ENCODE measurements at regions not wholly inside any gene's neighbourhood (a gene's known extent, or its start where the extent isn't known, plus 50 kb on each side); places are given as distances from the start of the nearest gene placed in this dataset.

- Mint-ChIP-seq H3K4me1 (no peaks in the 10 kb centered on the region), H3K27me3 (ENCODE audit: low read depth) (peaks cover 12% of the 10 kb centered on the region), H3K36me3 (ENCODE audit: low read depth) (no peaks in the 10 kb centered on the region), H3K9me3 (no peaks in the 10 kb centered on the region), H3K27ac (ENCODE audit: unreplicated experiment) (no peak overlapping the region), H3K4me3 (no peak overlapping the region)
- TF ChIP-seq CTCF (conservative IDR thresholded peaks at IDR 0.05): no peak
- DNase-seq (ENCODE audit: low read depth, low spot score): no peak
Observed at GRCh38 chr5:136528481-136529030, 163.2 kb upstream of the TRPC7 start.

GRCh38 chr5:136527311-136527710 lies 162.0 kb upstream of the TRPC7 start:
- H3K36me3 Mint-ChIP-seq (ENCODE audit: low read depth): no peaks in the 10 kb centered on the region

GRCh38 chr5:136526791-136527190 lies 161.4 kb upstream of the TRPC7 start:
- no peaks in the 10 kb centered on the region for H3K4me1 Mint-ChIP-seq
- no peak overlapping the region for H3K27ac Mint-ChIP-seq (ENCODE audit: unreplicated experiment)
- no peaks in the 10 kb centered on the region for H3K36me3 Mint-ChIP-seq (ENCODE audit: low read depth)
- H3K27me3 Mint-ChIP-seq (ENCODE audit: low read depth): peaks cover 12% of the 10 kb centered on the region
- H3K9me3 Mint-ChIP-seq: no peaks in the 10 kb centered on the region
- no peak for DNase-seq (ENCODE audit: low read depth, low spot score)
- no peak for TF ChIP-seq CTCF (conservative IDR thresholded peaks at IDR 0.05)
- H3K4me3 Mint-ChIP-seq: no peak overlapping the region

More at GRCh38 chr5:136527311-136527710, 162.0 kb upstream of the TRPC7 start:
- H3K9me3 Mint-ChIP-seq: no peaks in the 10 kb centered on the region
- no peak overlapping the region for H3K27ac Mint-ChIP-seq (ENCODE audit: unreplicated experiment)
- no peak for TF ChIP-seq CTCF (conservative IDR thresholded peaks at IDR 0.05)
- H3K4me3 Mint-ChIP-seq: no peak overlapping the region
- peaks cover 12% of the 10 kb centered on the region for H3K27me3 Mint-ChIP-seq (ENCODE audit: low read depth)
- DNase-seq (ENCODE audit: low read depth, low spot score): no peak
- no peaks in the 10 kb centered on the region for H3K4me1 Mint-ChIP-seq

GRCh38 chr5:136526021-136526420 lies 160.7 kb upstream of the TRPC7 start:
- no peak for DNase-seq (ENCODE audit: low read depth, low spot score)
- Mint-ChIP-seq H3K4me3 (no peak overlapping the region), H3K9me3 (no peaks in the 10 kb centered on the region), H3K4me1 (no peaks in the 10 kb centered on the region), H3K27me3 (ENCODE audit: low read depth) (peaks cover 12% of the 10 kb centered on the region), H3K36me3 (ENCODE audit: low read depth) (no peaks in the 10 kb centered on the region), H3K27ac (ENCODE audit: unreplicated experiment) (no peak overlapping the region)
- no peak for TF ChIP-seq CTCF (conservative IDR thresholded peaks at IDR 0.05)

- Mint-ChIP-seq H3K4me1 (no peaks in the 10 kb centered on the region), H3K36me3 (ENCODE audit: low read depth) (no peaks in the 10 kb centered on the region), H3K27me3 (ENCODE audit: low read depth) (peaks cover 12% of the 10 kb centered on the region), H3K27ac (ENCODE audit: unreplicated experiment) (no peak overlapping the region), H3K9me3 (no peaks in the 10 kb centered on the region), H3K4me3 (no peak overlapping the region)
- no peak for DNase-seq (ENCODE audit: low read depth, low spot score)
- no peak for TF ChIP-seq CTCF (conservative IDR thresholded peaks at IDR 0.05)
Observed at GRCh38 chr5:136525597-136525996, 160.3 kb upstream of the TRPC7 start.

All from neural crest cell (in vitro differentiated cells).